DND-41 (cell line): ENCODE measurements at regions not wholly inside any gene's neighbourhood (a gene's known extent, or its start where the extent isn't known, plus 50 kb on each side); places are given as distances from the start of the nearest gene placed in this dataset.
A peak's percentile ranks its signal among the peaks of the same experiment; 100 is the strongest.

Source experiments
- ATAC-seq: fragments of 200-7000 bp; cut with Tn5 transposase; 3 replicates; pipeline ENCODE4 v1.9.1; 2021; ENCODE audit warnings: low read depth; ENCODE audit not compliant: insufficient read depth
- DNase-seq: peaks from one replicate; pipeline ENCODE4 v3.0.0-alpha.2; 2020
- H2AFZ ChIP-seq: 2 replicates; pipeline ENCODE4 v1.6.0; 2012; ENCODE audit warnings: low read depth, low read length
- H3K27ac ChIP-seq: 2 replicates; pipeline ENCODE4 v1.5.1; 2012; ENCODE audit warnings: low read length, inconsistent platforms
- H3K27me3 ChIP-seq: fragments of 200-600 bp; sonication (generic); 2 replicates; pipeline ENCODE4 v1.6.0; 2012; ENCODE audit warnings: low read length, mild to moderate bottlenecking, inconsistent platforms; ENCODE audit not compliant: insufficient read depth, poor library complexity
- H3K36me3 ChIP-seq: 2 replicates; pipeline ENCODE4 v1.5.1; 2012; ENCODE audit warnings: low read length, inconsistent platforms; ENCODE audit not compliant: insufficient read depth
- H3K4me1 ChIP-seq: 2 replicates; pipeline ENCODE4 v1.5.1; 2012; ENCODE audit warnings: mild to moderate bottlenecking, low read length; ENCODE audit not compliant: insufficient read depth
- H3K4me2 ChIP-seq: 2 replicates; pipeline ENCODE4 v1.6.0; 2012; ENCODE audit warnings: mild to moderate bottlenecking, moderate library complexity, low read length, inconsistent platforms; ENCODE audit not compliant: insufficient read depth
- H3K4me3 ChIP-seq, 2 experiments: fragments of 200-600 bp in 1 of 2; shearing (Covaris generic) in 1 of 2; 2 replicates each; pipeline ENCODE4 v1.5.1; 2012 to 2016; ENCODE audit warnings: inconsistent platforms in 2 of 2, low read length in 2 of 2, mild to moderate bottlenecking in 2 of 2, low read depth in 1 of 2, moderate library complexity in 1 of 2
- H3K79me2 ChIP-seq: 2 replicates; pipeline ENCODE4 v1.6.0; 2012; ENCODE audit warnings: low read length, inconsistent platforms; ENCODE audit not compliant: insufficient read depth
- H3K9ac ChIP-seq: 2 replicates; pipeline ENCODE4 v1.6.0; 2012; ENCODE audit warnings: low read depth, mild to moderate bottlenecking, inconsistent platforms, low read length, moderate library complexity
- H3K9me3 ChIP-seq: 2 replicates; pipeline ENCODE4 v1.5.1; 2012; ENCODE audit warnings: low read length, moderate library complexity, mild to moderate bottlenecking, inconsistent platforms; ENCODE audit not compliant: insufficient read depth, severe bottlenecking
- H4K20me1 ChIP-seq: 2 replicates; pipeline ENCODE4 v1.6.0; 2012; ENCODE audit warnings: low read length; ENCODE audit not compliant: insufficient read depth
- CTCF ChIP-seq: IDR thresholded peaks from 2 replicates; pipeline ENCODE4 v1.5.1; 2012; ENCODE audit warnings: borderline replicate concordance, low read length, moderate library complexity, mild to moderate bottlenecking; ENCODE audit not compliant: poor library complexity, severe bottlenecking; ENCODE audit errors: extremely low read depth
- EZH2 ChIP-seq: IDR thresholded peaks from 3 replicates; pipeline ENCODE4 v1.6.1; 2012; ENCODE audit warnings: borderline replicate concordance, low read depth, mild to moderate bottlenecking, moderate library complexity, low read length, inconsistent platforms; ENCODE audit not compliant: severe bottlenecking

DNA sequence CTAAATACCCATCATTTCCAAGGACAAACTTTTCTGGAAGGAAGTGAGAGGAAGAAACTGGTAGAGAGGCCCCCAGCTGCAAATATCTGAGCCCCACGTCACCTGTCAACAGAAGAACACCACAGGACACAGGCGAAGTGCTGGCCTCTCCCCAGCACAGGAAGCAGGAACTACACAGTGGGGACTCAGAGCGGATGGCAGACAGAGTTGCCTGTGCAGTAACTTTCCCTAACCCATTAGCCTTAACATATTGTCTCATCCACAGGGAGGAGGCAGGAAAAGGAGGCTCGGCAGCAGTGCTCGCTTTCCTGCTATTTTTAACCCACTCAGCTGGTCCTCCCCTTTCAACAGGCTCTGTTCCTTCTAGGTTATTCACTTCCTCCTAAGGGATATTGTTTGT lies 111.5 kb upstream of the TMPO start:
- DNase-seq = peak; percentile 24
- H3K27ac ChIP-seq = no peak overlapping the region
- no peaks in the 10 kb centered on the region for H4K20me1 ChIP-seq
- no peaks in the 10 kb centered on the region for H3K27me3 ChIP-seq
- H3K9me3 ChIP-seq = peaks cover 3% of the 10 kb centered on the region
- H2AFZ ChIP-seq = peak overlapping the region; percentile 54; the same call in 1 of the 2 replicates
- peaks cover 27% of the 10 kb centered on the region for H3K4me1 ChIP-seq
- H3K36me3 ChIP-seq = no peaks in the 10 kb centered on the region
- no peak overlapping the region for H3K4me3 ChIP-seq
- no peak overlapping the region for H3K4me2 ChIP-seq
- H3K79me2 ChIP-seq = no peaks in the 10 kb centered on the region
- TF ChIP-seq EZH2 = no peak
- TF ChIP-seq CTCF = no peak
- H3K9ac ChIP-seq = no peak overlapping the region
- no peak for ATAC-seq

- no peak overlapping the region for H3K27ac ChIP-seq
- peaks cover 3% of the 10 kb centered on the region for H3K9me3 ChIP-seq
- no peak for DNase-seq
- no peak for TF ChIP-seq CTCF
- no peak for TF ChIP-seq EZH2
- no peaks in the 10 kb centered on the region for H3K27me3 ChIP-seq
- no peak overlapping the region for H3K9ac ChIP-seq
- H3K79me2 ChIP-seq = no peaks in the 10 kb centered on the region
- ATAC-seq = no peak
- H3K4me3 ChIP-seq = no peak overlapping the region
- peaks cover 9% of the 10 kb centered on the region for H3K4me1 ChIP-seq
- H4K20me1 ChIP-seq = no peaks in the 10 kb centered on the region
- H3K4me2 ChIP-seq = no peak overlapping the region
- no peaks in the 10 kb centered on the region for H3K36me3 ChIP-seq
- H2AFZ ChIP-seq = peak overlapping the region; percentile 47; the same call in 1 of the 2 replicates
Observed at GRCh38 chr12:98405805-98406366, 109.5 kb upstream of the TMPO start.

- TF ChIP-seq EZH2 (no peak), CTCF (no peak)
- ATAC-seq (no peak), DNase-seq (no peak)
- peak overlapping the region; percentile 47; the same call in 1 of the 2 replicates for H2AFZ ChIP-seq
- no peaks in the 10 kb centered on the region for H4K20me1 ChIP-seq
- peaks cover 3% of the 10 kb centered on the region for H3K9me3 ChIP-seq
- no peaks in the 10 kb centered on the region for H3K79me2 ChIP-seq
- H3K27ac ChIP-seq = no peak overlapping the region
- no peak overlapping the region for H3K9ac ChIP-seq
- peaks cover 9% of the 10 kb centered on the region for H3K4me1 ChIP-seq
- no peaks in the 10 kb centered on the region for H3K27me3 ChIP-seq
- H3K36me3 ChIP-seq = no peaks in the 10 kb centered on the region
- H3K4me3 ChIP-seq = no peak overlapping the region
- H3K4me2 ChIP-seq = no peak overlapping the region
Observed at GRCh38 chr12:98406378-98406777, 109.0 kb upstream of the TMPO start.
